ENCODE measurements at regions not wholly inside any gene's neighbourhood (a gene's known extent, or its start where the extent isn't known, plus 50 kb on each side); places are given as distances from the start of the nearest gene placed in this dataset.

GRCh38 chr12:28777603-28778365 lies 371.3 kb upstream of the FAR2 start:
- TF ChIP-seq, protein P1, sequence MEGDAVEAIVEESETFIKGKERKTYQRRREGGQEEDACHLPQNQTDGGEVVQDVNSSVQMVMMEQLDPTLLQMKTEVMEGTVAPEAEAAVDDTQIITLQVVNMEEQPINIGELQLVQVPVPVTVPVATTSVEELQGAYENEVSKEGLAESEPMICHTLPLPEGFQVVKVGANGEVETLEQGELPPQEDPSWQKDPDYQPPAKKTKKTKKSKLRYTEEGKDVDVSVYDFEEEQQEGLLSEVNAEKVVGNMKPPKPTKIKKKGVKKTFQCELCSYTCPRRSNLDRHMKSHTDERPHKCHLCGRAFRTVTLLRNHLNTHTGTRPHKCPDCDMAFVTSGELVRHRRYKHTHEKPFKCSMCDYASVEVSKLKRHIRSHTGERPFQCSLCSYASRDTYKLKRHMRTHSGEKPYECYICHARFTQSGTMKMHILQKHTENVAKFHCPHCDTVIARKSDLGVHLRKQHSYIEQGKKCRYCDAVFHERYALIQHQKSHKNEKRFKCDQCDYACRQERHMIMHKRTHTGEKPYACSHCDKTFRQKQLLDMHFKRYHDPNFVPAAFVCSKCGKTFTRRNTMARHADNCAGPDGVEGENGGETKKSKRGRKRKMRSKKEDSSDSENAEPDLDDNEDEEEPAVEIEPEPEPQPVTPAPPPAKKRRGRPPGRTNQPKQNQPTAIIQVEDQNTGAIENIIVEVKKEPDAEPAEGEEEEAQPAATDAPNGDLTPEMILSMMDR (conservative IDR thresholded peaks at IDR 0.05; ENCODE audit: low read depth, low read length) = no peak
- no peak for TF ChIP-seq EZH2 (IDR thresholded peaks at IDR 0.05; ENCODE audit: borderline replicate concordance, low read depth, low read length, poor library complexity, severe bottlenecking)
